Panc1 (cell line): ENCODE measurements at regions not wholly inside any gene's neighbourhood (a gene's known extent, or its start where the extent isn't known, plus 50 kb on each side); places are given as distances from the start of the nearest gene placed in this dataset.

Source experiments
- ATAC-seq: fragments of 200-7000 bp; cut with Tn5 transposase; 2 replicates; pipeline ENCODE4 v1.9.1; 2020; ENCODE audit warnings: mild to moderate bottlenecking, moderate library complexity
- BruUV-seq: library from RNA; stranded (reverse); fragments of 400-500 nt; replicated peaks from 2 replicates; lab custom pipeline; 2021; lab: Mats Ljungman, UMichigan
- CTCF ChIA-PET: fragments of 300-600 bp; sonication (Branson Sonifier 250); formaldehyde crosslinking; loops from one replicate; lab custom pipeline; 2022; ENCODE audit warnings: antibody characterized with exemption; lab: Charles Lee
- POLR2A ChIA-PET: fragments of 300-600 bp; sonication (Branson Sonifier 250); formaldehyde crosslinking; loops from one replicate; lab custom pipeline; 2022; ENCODE audit warnings: antibody characterized with exemption; lab: Charles Lee
- DNase-seq: peaks from one replicate; pipeline ENCODE4 v3.0.0-alpha.2; 2010; ENCODE audit warnings: low read depth, low spot score
- H3K27ac ChIP-seq: 2 replicates; pipeline ENCODE4 v1.5.1; 2011; ENCODE audit warnings: mild to moderate bottlenecking, low read length, inconsistent platforms
- H3K27me3 ChIP-seq: fragments of 200-500 bp; sonication (Bioruptor generic); 2 replicates; pipeline ENCODE4 v1.6.0; 2014; ENCODE audit warnings: low read length, inconsistent platforms; ENCODE audit not compliant: control insufficient read depth, insufficient read depth
- H3K36me3 ChIP-seq: fragments of 200-500 bp; sonication (Bioruptor generic); 2 replicates; pipeline ENCODE4 v1.5.1; 2014; ENCODE audit warnings: inconsistent platforms, mild to moderate bottlenecking, low read length, moderate library complexity; ENCODE audit not compliant: control insufficient read depth, insufficient read depth
- H3K4me1 ChIP-seq: 2 replicates; pipeline ENCODE4 v1.5.1; 2011; ENCODE audit warnings: inconsistent platforms, mild to moderate bottlenecking, low read length, moderate library complexity; ENCODE audit not compliant: control insufficient read depth, insufficient read depth
- H3K4me3 ChIP-seq, 2 experiments: 2 replicates each; pipeline ENCODE4 v1.5.1; 2011 to 2012; ENCODE audit warnings: low read depth in 2 of 2, low read length in 2 of 2, mild to moderate bottlenecking in 2 of 2, inconsistent platforms in 1 of 2, moderate library complexity in 1 of 2
- H3K9me3 ChIP-seq: fragments of 200-500 bp; sonication (Bioruptor generic); 2 replicates; pipeline ENCODE4 v1.5.1; 2014; ENCODE audit warnings: low read depth, mild to moderate bottlenecking, inconsistent platforms, low read length, moderate library complexity; ENCODE audit not compliant: control insufficient read depth, insufficient read depth
- CTCF ChIP-seq: fragments of 450-650 bp; IDR thresholded peaks from 2 replicates; pipeline ENCODE4 v1.5.1; 2017; ENCODE audit warnings: mild to moderate bottlenecking
- POLR2AphosphoS5 ChIP-seq: IDR thresholded peaks from 2 replicates; pipeline ENCODE4 v1.6.1; 2012; ENCODE audit warnings: mild to moderate bottlenecking, low read depth, low read length, moderate library complexity
- REST ChIP-seq, 2 experiments: IDR thresholded peaks; 2 replicates each; pipeline ENCODE4 v1.6.1; 2011 to 2012; ENCODE audit warnings: low read depth in 2 of 2, control low read depth in 1 of 2, low read length in 1 of 2, mild to moderate bottlenecking in 1 of 2, moderate library complexity in 1 of 2; ENCODE audit not compliant: insufficient read depth in 1 of 2
- SIN3A ChIP-seq: IDR thresholded peaks from 2 replicates; pipeline ENCODE4 v1.6.1; 2012; ENCODE audit warnings: low read depth, mild to moderate bottlenecking, low read length, moderate library complexity, borderline replicate concordance; ENCODE audit not compliant: insufficient read depth
- TCF7L2 ChIP-seq: IDR thresholded peaks from 2 replicates; pipeline ENCODE4 v1.6.1; 2011; ENCODE audit warnings: mild to moderate bottlenecking, low read depth, low read length, inconsistent platforms
- in situ Hi-C: cut with HindIII; loops from 2 replicates; pipeline ENCODE4 v1.10.0; 2016; ENCODE audit warnings: low sequenced_read_pairs, low pct_unique_long_range_greater_than_20kb
- intact Hi-C: fragments of 100-400 bp; cut with micrococcal nuclease; formaldehyde crosslinking; loops from one replicate; pipeline ENCODE4 v1.10.0; 2022; ENCODE audit not compliant: unreplicated experiment

- ChIA-PET CTCF (no interaction called here), POLR2A (no interaction called here)
- Histone ChIP-seq H3K4me1 (no peaks in the 10 kb centered on the region), H3K4me3 (no peak overlapping the region), H3K27me3 (0 out of 2 replicates have a peak, but pooled peaks cover 2% of the 10 kb centered on the region), H3K36me3 (no peaks in the 10 kb centered on the region), H3K27ac (no peak overlapping the region), H3K9me3 (no peaks in the 10 kb centered on the region)
- TF ChIP-seq TCF7L2, result no peak
- no peak for TF ChIP-seq REST (IDR thresholded peaks at IDR 0.05; ENCODE audit: insufficient read depth in 1 of 2, low read depth in 2 of 2, low read length in 1 of 2)
- no peak for TF ChIP-seq CTCF
- no peak for TF ChIP-seq SIN3A
- no TSS peak for BruUV-seq
- in situ Hi-C loops, result no loop called here
- ATAC-seq (no peak), DNase-seq (no peak)
- intact Hi-C loops, result no loop called here
These were observed 144.4 kb upstream of the ANKRD55 start for GRCh38 chr5:56377573-56377972.

- ATAC-seq, result no peak
- ChIA-PET CTCF (no interaction called here), POLR2A (no interaction called here)
- Histone ChIP-seq H3K4me3 (no peak overlapping the region), H3K9me3 (no peaks in the 10 kb centered on the region), H3K4me1 (no peaks in the 10 kb centered on the region), H3K27ac (no peak overlapping the region), H3K27me3 (0 out of 2 replicates have a peak, but pooled peaks cover 2% of the 10 kb centered on the region), H3K36me3 (no peaks in the 10 kb centered on the region)
- no peak for DNase-seq
- TF ChIP-seq TCF7L2, result no peak
- TF ChIP-seq REST (IDR thresholded peaks at IDR 0.05; ENCODE audit: insufficient read depth in 1 of 2, low read depth in 2 of 2, low read length in 1 of 2), result no peak
- TF ChIP-seq CTCF, result no peak
- TF ChIP-seq POLR2AphosphoS5, result no peak
- no peak for TF ChIP-seq SIN3A
- in situ Hi-C loops, result no loop called here
- intact Hi-C loops, result no loop called here
- no TSS peak for BruUV-seq
These were observed 143.0 kb upstream of the ANKRD55 start for GRCh38 chr5:56376128-56376527.
